ENCODE measurements at regions not wholly inside any gene's neighbourhood (a gene's known extent, or its start where the extent isn't known, plus 50 kb on each side); places are given as distances from the start of the nearest gene placed in this dataset.

DNA sequence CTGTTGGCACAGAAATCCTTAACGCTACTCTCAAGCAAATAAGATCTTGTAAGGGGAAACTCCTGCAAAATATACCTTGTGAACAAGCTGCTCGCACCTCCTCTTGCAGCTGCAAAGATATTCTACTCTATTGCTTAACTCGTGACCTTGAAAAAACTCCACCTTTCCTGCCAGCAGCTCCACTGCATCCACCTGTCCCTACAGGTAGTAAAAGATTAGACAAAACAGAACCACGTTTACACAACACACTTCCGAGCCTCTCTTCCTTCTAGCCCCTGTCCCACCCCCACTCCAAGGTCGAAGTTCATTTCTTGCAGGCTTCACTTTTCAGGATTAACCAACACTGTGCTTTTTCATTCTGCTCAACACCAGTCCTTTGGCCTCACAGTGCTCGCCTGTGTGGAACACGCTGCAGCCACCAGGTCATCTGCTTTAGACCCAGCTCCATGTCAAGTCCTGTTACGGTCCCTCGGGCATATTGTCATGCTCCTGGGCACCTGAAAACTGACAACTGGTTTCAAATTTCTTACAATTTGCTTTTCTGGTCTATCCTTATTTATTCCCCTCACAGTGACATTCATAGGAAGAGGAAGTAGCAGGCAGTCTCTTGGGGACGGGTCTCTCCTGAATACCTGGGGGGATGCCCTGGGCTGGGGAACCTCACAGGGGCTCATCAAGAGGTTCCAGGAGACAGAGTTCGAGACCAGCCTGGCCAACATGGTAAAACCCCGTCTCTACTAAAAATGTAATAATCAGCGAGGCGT lies 165.8 kb upstream of the KLF14 start:
- WGBS: 91% methylated on average over 15 of the region's 15 CpGs
- ATAC-seq: no peak
- intact Hi-C loops (cut with DNase I): loop anchor here (5.0 to 10.0 kb wide), 4 partner anchors 105 to 145 kb away; no protein-coding TSS in a partner anchor

DNA sequence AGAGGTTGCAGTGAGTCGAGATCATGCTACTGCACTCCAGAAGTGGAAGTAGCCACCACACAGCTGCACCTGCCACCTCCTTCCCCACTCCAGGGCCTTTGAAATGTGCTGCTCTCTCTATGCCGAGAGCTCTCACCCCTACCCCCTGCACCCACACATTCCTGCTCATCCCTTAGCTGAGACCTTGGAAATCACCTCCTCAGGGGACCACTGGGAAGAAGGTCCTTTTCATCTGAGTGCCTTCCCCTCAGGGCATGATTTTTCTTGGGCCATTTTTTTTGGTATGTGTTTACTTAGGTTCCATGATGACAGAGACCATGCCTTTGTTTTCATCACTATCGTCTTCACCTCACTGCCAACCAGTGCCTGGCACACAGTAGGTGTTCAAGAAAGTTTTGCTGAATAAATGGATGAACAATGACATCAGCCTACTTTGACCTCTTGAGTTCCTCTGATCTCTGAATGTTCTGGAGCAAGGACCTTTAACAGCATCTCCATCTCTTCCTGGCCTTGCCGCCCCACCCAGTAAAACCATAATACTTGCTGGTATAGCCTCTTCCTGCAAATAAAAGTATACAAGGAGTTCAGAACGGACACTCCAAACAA lies 166.6 kb upstream of the KLF14 start:
- WGBS: 78% methylated on average over 5 of the region's 5 CpGs
- DNase-seq: no peak
- intact Hi-C loops (cut with DNase I): no loop called here
- peaks cover 14% of the 10 kb centered on the region for H3K4me1 ChIP-seq (ENCODE audit: control insufficient read depth, insufficient read depth, low read length)
- peak overlapping the region; percentile 13 for H3K27ac ChIP-seq (ENCODE audit: low read length)
- ATAC-seq: no peak
- no peaks in the 10 kb centered on the region for H3K27me3 ChIP-seq (ENCODE audit: control insufficient read depth, insufficient read depth)
- no peaks in the 10 kb centered on the region for H3K9me3 ChIP-seq (ENCODE audit: control insufficient read depth, low read length)
- H3K4me3 ChIP-seq (ENCODE audit: low read length): no peak overlapping the region

More for the DNA sequence above, 165.8 kb upstream of the KLF14 start:
- H3K27me3 ChIP-seq (ENCODE audit: control insufficient read depth, insufficient read depth): no peaks in the 10 kb centered on the region
- no peak overlapping the region for H3K27ac ChIP-seq (ENCODE audit: low read length)
- DNase-seq: no peak
- peaks cover 14% of the 10 kb centered on the region for H3K4me1 ChIP-seq (ENCODE audit: control insufficient read depth, insufficient read depth, low read length)
- H3K4me3 ChIP-seq (ENCODE audit: low read length): no peak overlapping the region
- no peaks in the 10 kb centered on the region for H3K9me3 ChIP-seq (ENCODE audit: control insufficient read depth, low read length)

GRCh38 chr7:130901209-130901783 lies 167.3 kb upstream of the KLF14 start:
- WGBS: 28% methylated on average over 17 of the region's 17 CpGs
- Histone ChIP-seq H3K27ac (ENCODE audit: low read length) (peak overlapping the region; percentile 47), H3K27me3 (ENCODE audit: control insufficient read depth, insufficient read depth) (no peaks in the 10 kb centered on the region), H3K4me3 (ENCODE audit: low read length) (no peak overlapping the region), H3K4me1 (ENCODE audit: control insufficient read depth, insufficient read depth, low read length) (peaks cover 14% of the 10 kb centered on the region), H3K9me3 (ENCODE audit: control insufficient read depth, low read length) (no peaks in the 10 kb centered on the region)
- intact Hi-C loops (cut with DNase I): no loop called here
- ATAC-seq: peak; percentile 73
- DNase-seq: peak; percentile 71 to 80 (median 77)

- ATAC-seq: no peak
- H3K9me3 ChIP-seq (ENCODE audit: control insufficient read depth, low read length): no peaks in the 10 kb centered on the region
- peak overlapping the region; percentile 83 for H3K27ac ChIP-seq (ENCODE audit: low read length)
- H3K4me3 ChIP-seq (ENCODE audit: low read length): no peak overlapping the region
- intact Hi-C loops (cut with DNase I): no loop called here
- no peak for DNase-seq
- H3K4me1 ChIP-seq (ENCODE audit: control insufficient read depth, insufficient read depth, low read length): peaks cover 14% of the 10 kb centered on the region
- WGBS: 89% methylated on average over 3 of the region's 3 CpGs
- no peaks in the 10 kb centered on the region for H3K27me3 ChIP-seq (ENCODE audit: control insufficient read depth, insufficient read depth)
Measured at GRCh38 chr7:130902755-130903357, 168.8 kb upstream of the KLF14 start.

DNA sequence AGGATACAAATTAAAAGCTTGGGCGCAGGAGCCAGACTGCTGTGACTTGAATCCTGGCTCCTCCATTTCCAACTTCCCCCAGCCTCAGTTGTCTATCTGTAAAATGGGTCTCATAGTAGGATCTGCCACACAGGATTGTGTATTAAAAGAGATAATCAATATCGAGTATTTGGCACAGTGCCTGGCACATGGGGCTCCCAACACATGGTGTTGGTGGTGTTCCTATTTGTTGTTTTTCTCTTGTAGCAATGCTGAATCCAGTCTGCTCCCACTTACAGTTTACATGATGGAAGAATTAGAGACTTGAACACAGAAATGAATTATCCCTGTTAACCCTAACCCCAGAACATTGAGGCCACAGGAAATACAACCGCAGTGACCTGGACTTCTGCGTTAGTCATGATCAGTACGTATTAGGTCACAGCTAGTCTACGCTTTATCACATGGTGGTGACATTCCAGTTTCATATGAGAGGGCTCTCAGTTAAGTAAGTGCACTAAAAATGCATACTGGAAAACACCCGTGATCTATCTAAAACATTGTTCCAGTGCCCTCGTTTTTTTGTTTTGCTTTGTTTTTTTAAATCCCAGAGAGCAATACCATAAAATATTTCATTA lies 169.5 kb upstream of the KLF14 start:
- intact Hi-C loops (cut with DNase I): no loop called here
- Histone ChIP-seq H3K27ac (ENCODE audit: low read length) (peak overlapping the region; percentile 83), H3K27me3 (ENCODE audit: control insufficient read depth, insufficient read depth) (no peaks in the 10 kb centered on the region), H3K4me3 (ENCODE audit: low read length) (no peak overlapping the region), H3K9me3 (ENCODE audit: control insufficient read depth, low read length) (no peaks in the 10 kb centered on the region), H3K4me1 (ENCODE audit: control insufficient read depth, insufficient read depth, low read length) (peaks cover 14% of the 10 kb centered on the region)
- peak; percentile 43 to 61 for ATAC-seq
- DNase-seq: no peak
- 44% methylated on average over 8 of the region's 8 CpGs for WGBS

DNA sequence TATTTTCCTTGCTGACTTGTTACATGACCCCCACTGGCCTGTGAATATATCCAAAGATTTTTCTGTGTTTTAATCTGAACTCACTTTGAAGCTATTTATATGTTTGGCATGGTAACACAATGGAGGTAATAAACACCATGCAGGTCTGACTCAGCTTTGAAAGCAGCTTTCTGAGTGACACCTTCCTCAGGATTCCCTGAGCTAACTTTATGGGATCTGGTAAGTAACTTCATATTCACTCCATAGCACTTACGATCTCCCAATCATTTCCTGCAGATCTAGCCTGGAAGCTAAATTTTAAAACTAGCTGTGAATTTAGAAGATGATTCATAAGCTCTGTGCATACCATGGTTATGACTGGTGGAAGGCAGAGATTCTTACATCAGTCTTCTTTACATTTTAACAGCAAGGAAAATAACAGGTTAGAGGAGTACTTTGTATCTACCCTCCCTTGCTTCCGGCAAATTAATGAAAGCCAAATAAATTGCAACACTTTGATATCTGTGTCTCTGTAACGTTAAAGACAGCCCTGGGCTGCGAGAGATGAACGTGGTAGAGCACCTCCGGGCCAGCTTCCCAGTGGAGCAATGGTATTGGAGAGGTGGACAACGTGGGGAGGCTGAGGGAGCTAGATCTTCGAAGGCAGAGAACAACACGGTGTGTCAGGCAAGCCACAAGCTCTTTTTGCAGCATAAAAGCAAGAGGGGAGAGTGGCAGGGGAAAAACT lies 170.2 kb upstream of the KLF14 start:
- 48% methylated on average over 9 of the region's 9 CpGs for WGBS
- H3K27ac ChIP-seq (ENCODE audit: low read length): peak overlapping the region; percentile 60
- no peak overlapping the region for H3K4me3 ChIP-seq (ENCODE audit: low read length)
- H3K27me3 ChIP-seq (ENCODE audit: control insufficient read depth, insufficient read depth): no peaks in the 10 kb centered on the region
- intact Hi-C loops (cut with DNase I): no loop called here
- no peaks in the 10 kb centered on the region for H3K9me3 ChIP-seq (ENCODE audit: control insufficient read depth, low read length)
- peaks cover 13% of the 10 kb centered on the region for H3K4me1 ChIP-seq (ENCODE audit: control insufficient read depth, insufficient read depth, low read length)
- ATAC-seq: peak; percentile 2 to 15
- peak in 1 of 3 donors; percentile 66 for DNase-seq

GRCh38 chr7:130904792-130905191 lies 170.8 kb upstream of the KLF14 start:
- intact Hi-C loops (cut with DNase I): no loop called here
- Histone ChIP-seq H3K9me3 (ENCODE audit: control insufficient read depth, low read length) (no peaks in the 10 kb centered on the region), H3K27me3 (ENCODE audit: control insufficient read depth, insufficient read depth) (no peaks in the 10 kb centered on the region), H3K4me3 (ENCODE audit: low read length) (no peak overlapping the region), H3K27ac (ENCODE audit: low read length) (peak overlapping the region; percentile 42), H3K4me1 (ENCODE audit: control insufficient read depth, insufficient read depth, low read length) (peaks cover 13% of the 10 kb centered on the region)
- 86% methylated on average over 5 of the region's 5 CpGs for WGBS
- ATAC-seq (no peak), DNase-seq (no peak)

DNA sequence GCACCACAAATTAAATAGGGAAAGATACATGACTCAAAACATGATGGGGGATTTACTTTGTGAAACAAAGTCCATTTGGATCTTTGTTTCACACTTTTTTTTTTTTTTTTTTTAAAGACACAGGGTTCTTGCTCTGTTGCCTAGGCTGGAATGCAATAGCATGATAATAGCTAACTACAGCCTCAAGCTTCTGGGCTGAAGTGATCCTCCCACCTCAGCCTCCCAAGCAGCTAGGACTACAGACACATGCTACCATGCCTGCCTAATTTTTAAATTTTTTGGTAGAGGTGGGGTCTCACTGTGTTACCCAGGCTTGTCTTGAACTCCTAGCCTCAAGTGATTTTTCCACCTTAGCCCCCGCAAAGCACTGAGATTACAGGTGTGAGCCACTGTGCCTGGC lies 172.6 kb upstream of the KLF14 start:
- Histone ChIP-seq H3K27ac (ENCODE audit: low read length) (no peak overlapping the region), H3K27me3 (ENCODE audit: control insufficient read depth, insufficient read depth) (no peaks in the 10 kb centered on the region), H3K4me3 (ENCODE audit: low read length) (no peak overlapping the region), H3K9me3 (ENCODE audit: control insufficient read depth, low read length) (no peaks in the 10 kb centered on the region), H3K4me1 (ENCODE audit: control insufficient read depth, insufficient read depth, low read length) (peaks cover 14% of the 10 kb centered on the region)
- 98% methylated on average over 1 of the region's 1 CpG for WGBS
- intact Hi-C loops (cut with DNase I): no loop called here
- DNase-seq: no peak
- ATAC-seq: no peak

- ATAC-seq: no peak
- Histone ChIP-seq H3K27me3 (ENCODE audit: control insufficient read depth, insufficient read depth) (no peaks in the 10 kb centered on the region), H3K27ac (ENCODE audit: low read length) (no peak overlapping the region), H3K9me3 (ENCODE audit: control insufficient read depth, low read length) (no peaks in the 10 kb centered on the region), H3K4me1 (ENCODE audit: control insufficient read depth, insufficient read depth, low read length) (peaks cover 11% of the 10 kb centered on the region), H3K4me3 (ENCODE audit: low read length) (no peak overlapping the region)
- WGBS: 80% methylated on average over 4 of the region's 4 CpGs
- intact Hi-C loops (cut with DNase I): no loop called here
- no peak for DNase-seq
Measured at GRCh38 chr7:130907439-130907838, 173.4 kb upstream of the KLF14 start.

DNA sequence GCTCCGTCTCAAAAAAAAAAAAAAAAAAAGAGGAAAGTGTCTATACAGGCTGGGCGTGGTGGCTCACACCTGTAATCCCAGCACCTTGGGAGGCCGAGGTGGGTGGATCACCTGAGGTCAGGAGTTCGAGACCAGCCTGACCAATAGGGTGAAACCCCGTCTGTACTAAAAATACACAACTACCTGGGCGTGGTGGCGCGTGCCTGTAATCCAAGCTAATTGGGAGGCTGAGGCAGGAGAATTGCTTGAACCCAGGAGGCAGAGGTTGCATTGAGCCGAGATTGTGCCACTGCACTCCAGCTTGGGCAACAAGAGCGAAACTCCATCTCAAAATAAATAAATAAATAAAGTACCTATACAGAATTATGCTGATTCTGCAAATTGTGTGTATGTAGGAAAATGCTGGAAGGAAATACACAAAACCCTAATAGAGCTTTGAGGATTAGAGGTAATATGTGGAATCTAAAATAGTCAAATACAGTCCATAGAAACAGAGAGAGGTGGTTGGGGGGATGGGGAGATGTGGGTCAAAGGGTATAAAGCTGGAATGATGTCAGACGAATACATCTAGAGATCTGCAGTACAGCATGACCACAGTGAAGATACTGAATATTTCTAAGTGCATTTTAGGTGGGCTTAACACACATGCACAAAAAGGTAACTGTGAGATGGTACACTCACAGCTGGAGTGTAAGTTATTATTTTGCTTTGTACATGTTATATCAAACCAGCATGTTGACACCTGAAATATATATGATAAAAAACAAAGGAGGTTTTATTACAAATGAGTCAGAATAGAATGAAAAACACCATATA lies 174.5 kb upstream of the KLF14 start:
- ATAC-seq (no peak), DNase-seq (no peak)
- intact Hi-C loops (cut with DNase I): no loop called here
- Histone ChIP-seq H3K4me3 (ENCODE audit: low read length) (no peak overlapping the region), H3K4me1 (ENCODE audit: control insufficient read depth, insufficient read depth, low read length) (peaks cover 6% of the 10 kb centered on the region), H3K27me3 (ENCODE audit: control insufficient read depth, insufficient read depth) (no peaks in the 10 kb centered on the region), H3K27ac (ENCODE audit: low read length) (no peak overlapping the region), H3K9me3 (ENCODE audit: control insufficient read depth, low read length) (no peaks in the 10 kb centered on the region)
- WGBS: 97% methylated on average over 11 of the region's 11 CpGs
